Caco-2 (cell line): ENCODE measurements at regions not wholly inside any gene's neighbourhood (a gene's known extent, or its start where the extent isn't known, plus 50 kb on each side); places are given as distances from the start of the nearest gene placed in this dataset.

Experiments
- BruUV-seq: library from RNA; stranded (reverse); fragments of 400-500 nt; replicated peaks from 2 replicates; lab custom pipeline; 2021; lab: Mats Ljungman, UMichigan
- CTCF ChIA-PET: fragments of 300-600 bp; sonication (Branson Sonifier 250); formaldehyde crosslinking; loops from one replicate; lab custom pipeline; 2022; ENCODE audit warnings: antibody characterized with exemption; lab: Charles Lee
- POLR2A ChIA-PET: fragments of 300-600 bp; sonication (Branson Sonifier 250); formaldehyde crosslinking; loops from one replicate; lab custom pipeline; 2022; ENCODE audit warnings: antibody characterized with exemption; lab: Charles Lee
- DNase-seq, 2 experiments: peaks; one replicate each; pipeline versions ENCODE4 v3.0.0 to v3.0.0-alpha.2; 2020 to 2022
- H3K27me3 ChIP-seq: replicated peaks from 2 replicates; pipeline ENCODE4 v1.6.0; 2011; ENCODE audit warnings: low read length; ENCODE audit not compliant: control insufficient read depth, insufficient read depth
- H3K36me3 ChIP-seq: 2 replicates; pipeline ENCODE4 v1.5.1; 2011; ENCODE audit warnings: low read length; ENCODE audit not compliant: control insufficient read depth, insufficient read depth
- H3K4me1 ChIP-seq: fragments of 250-450 bp; sonication (Bioruptor Pico); 2 replicates; pipeline ENCODE4 v1.5.1; 2020; ENCODE audit warnings: mild to moderate bottlenecking
- H3K4me3 ChIP-seq: 2 replicates; pipeline ENCODE4 v1.5.1; 2011; ENCODE audit warnings: low read depth, mild to moderate bottlenecking, control low read depth, low read length
- H3K9me3 ChIP-seq: fragments of 250-450 bp; sonication (Bioruptor Pico); 2 replicates; pipeline ENCODE4 v1.5.1; 2020; ENCODE audit warnings: mild to moderate bottlenecking, moderate library complexity
- H3K27ac Mint-ChIP-seq: one replicate; pipeline ENCODE4 v1.8.0; 2022; ENCODE audit warnings: mixed read lengths; ENCODE audit not compliant: unreplicated experiment
- H3K27me3 Mint-ChIP-seq: one replicate; pipeline ENCODE4 v1.8.0; 2022; ENCODE audit warnings: mixed read lengths; ENCODE audit not compliant: insufficient read depth, unreplicated experiment
- H3K36me3 Mint-ChIP-seq: one replicate; pipeline ENCODE4 v1.8.0; 2022; ENCODE audit warnings: mild to moderate bottlenecking, mixed read lengths; ENCODE audit not compliant: insufficient read depth, unreplicated experiment
- H3K4me1 Mint-ChIP-seq: one replicate; pipeline ENCODE4 v1.8.0; 2022; ENCODE audit warnings: low read depth, mixed read lengths; ENCODE audit not compliant: unreplicated experiment
- H3K4me3 Mint-ChIP-seq: one replicate; pipeline ENCODE4 v1.8.0; 2022; ENCODE audit warnings: mild to moderate bottlenecking, moderate library complexity, mixed read lengths; ENCODE audit not compliant: unreplicated experiment
- H3K9me3 Mint-ChIP-seq: one replicate; pipeline ENCODE4 v1.8.0; 2022; ENCODE audit warnings: mixed read lengths; ENCODE audit not compliant: unreplicated experiment
- CTCF ChIP-seq, 2 experiments: fragments of 200-600 bp in 1 of 2; IDR thresholded peaks; 1 replicate in 1 of 2; 2 replicates in 1 of 2; pipeline versions ENCODE4 v1.5.1 to v1.8.0; 2011 to 2022; ENCODE audit warnings: antibody characterized with exemption in 1 of 2, control low read depth in 1 of 2, inconsistent platforms in 1 of 2, low read depth in 1 of 2, low read length in 1 of 2, mild to moderate bottlenecking in 1 of 2, moderate library complexity in 1 of 2; ENCODE audit not compliant: insufficient read depth in 1 of 2, severe bottlenecking in 1 of 2, unreplicated experiment in 1 of 2
- intact Hi-C: fragments of 100-400 bp; cut with micrococcal nuclease; formaldehyde crosslinking; loops from one replicate; pipeline ENCODE4 v1.10.0; 2022; ENCODE audit not compliant: unreplicated experiment

GRCh38 chr1:60703155-60703554 is 379.2 kb upstream of the NFIA start:
- BruUV-seq: no TSS peak
- Mint-ChIP-seq H3K4me3 (no peak overlapping the region), H3K27me3 (peaks cover 2% of the 10 kb centered on the region), H3K4me1 (no peaks in the 10 kb centered on the region), H3K9me3 (no peaks in the 10 kb centered on the region), H3K36me3 (no peaks in the 10 kb centered on the region), H3K27ac (no peak overlapping the region)
- Histone ChIP-seq H3K27me3 (no peaks in the 10 kb centered on the region), H3K4me1 (no peaks in the 10 kb centered on the region), H3K36me3 (no peaks in the 10 kb centered on the region), H3K9me3 (no peaks in the 10 kb centered on the region), H3K4me3 (no peak overlapping the region)
- no peak for DNase-seq
- ChIA-PET CTCF (no interaction called here), POLR2A (no interaction called here)
- no peak for TF ChIP-seq CTCF (IDR thresholded peaks at IDR 0.05; ENCODE audit: insufficient read depth in 1 of 2, low read depth in 1 of 2, low read length in 1 of 2, severe bottlenecking in 1 of 2, unreplicated experiment in 1 of 2)
- intact Hi-C loops: no loop called here

DNA sequence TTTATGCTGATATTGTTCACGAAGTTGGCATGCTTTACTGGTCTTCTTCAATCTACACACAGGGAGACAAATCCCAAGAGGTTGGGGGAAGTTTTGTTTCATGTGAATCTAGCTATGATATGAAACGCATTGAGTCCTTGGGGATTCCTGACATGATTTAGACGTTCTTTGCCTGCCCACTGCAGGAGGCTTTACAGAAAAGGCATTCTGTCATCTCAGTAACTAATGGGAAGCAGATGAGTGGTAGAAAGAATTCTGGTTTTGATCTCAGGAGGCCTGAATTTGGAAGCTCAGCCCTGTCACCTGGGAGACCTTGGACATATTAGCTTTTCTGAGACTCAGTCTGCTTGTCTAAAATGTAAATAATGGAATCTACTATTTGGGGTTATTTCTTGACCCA is 383.0 kb upstream of the NFIA start:
- Mint-ChIP-seq H3K27me3 (no peaks in the 10 kb centered on the region), H3K27ac (no peak overlapping the region), H3K4me1 (no peaks in the 10 kb centered on the region), H3K36me3 (no peaks in the 10 kb centered on the region), H3K4me3 (no peak overlapping the region), H3K9me3 (no peaks in the 10 kb centered on the region)
- Histone ChIP-seq H3K4me3 (no peak overlapping the region), H3K27me3 (no peaks in the 10 kb centered on the region), H3K4me1 (no peaks in the 10 kb centered on the region), H3K36me3 (no peaks in the 10 kb centered on the region), H3K9me3 (no peaks in the 10 kb centered on the region)
- no TSS peak for BruUV-seq
- no peak for TF ChIP-seq CTCF (IDR thresholded peaks at IDR 0.05; ENCODE audit: insufficient read depth in 1 of 2, low read depth in 1 of 2, low read length in 1 of 2, severe bottlenecking in 1 of 2, unreplicated experiment in 1 of 2)
- intact Hi-C loops: no loop called here
- POLR2A ChIA-PET: no interaction called here
- CTCF ChIA-PET: interaction anchor here (0.5 to 0.9 kb wide), 2 partner anchors 209 to 1456 kb away, joined by 3 read pairs; no protein-coding TSS in a partner anchor
- DNase-seq: no peak

- ChIA-PET POLR2A (no interaction called here), CTCF (no interaction called here)
- no peak for DNase-seq
- H3K4me1 ChIP-seq: no peaks in the 10 kb centered on the region
- Mint-ChIP-seq H3K4me3 (no peak overlapping the region), H3K9me3 (no peaks in the 10 kb centered on the region), H3K36me3 (no peaks in the 10 kb centered on the region), H3K4me1 (no peaks in the 10 kb centered on the region), H3K27ac (no peak overlapping the region), H3K27me3 (no peaks in the 10 kb centered on the region)
- BruUV-seq: no TSS peak
- no peaks in the 10 kb centered on the region for H3K27me3 ChIP-seq
- intact Hi-C loops: no loop called here
- H3K9me3 ChIP-seq: no peaks in the 10 kb centered on the region
- H3K4me3 ChIP-seq: no peak overlapping the region
- TF ChIP-seq CTCF (IDR thresholded peaks at IDR 0.05; ENCODE audit: insufficient read depth in 1 of 2, low read depth in 1 of 2, low read length in 1 of 2, severe bottlenecking in 1 of 2, unreplicated experiment in 1 of 2): no peak
- H3K36me3 ChIP-seq: no peaks in the 10 kb centered on the region
Measured at GRCh38 chr1:60697204-60697994, 385.0 kb upstream of the NFIA start.
